ENCODE measurements at regions not wholly inside any gene's neighbourhood (a gene's known extent, or its start where the extent isn't known, plus 50 kb on each side); places are given as distances from the start of the nearest gene placed in this dataset.

DNA sequence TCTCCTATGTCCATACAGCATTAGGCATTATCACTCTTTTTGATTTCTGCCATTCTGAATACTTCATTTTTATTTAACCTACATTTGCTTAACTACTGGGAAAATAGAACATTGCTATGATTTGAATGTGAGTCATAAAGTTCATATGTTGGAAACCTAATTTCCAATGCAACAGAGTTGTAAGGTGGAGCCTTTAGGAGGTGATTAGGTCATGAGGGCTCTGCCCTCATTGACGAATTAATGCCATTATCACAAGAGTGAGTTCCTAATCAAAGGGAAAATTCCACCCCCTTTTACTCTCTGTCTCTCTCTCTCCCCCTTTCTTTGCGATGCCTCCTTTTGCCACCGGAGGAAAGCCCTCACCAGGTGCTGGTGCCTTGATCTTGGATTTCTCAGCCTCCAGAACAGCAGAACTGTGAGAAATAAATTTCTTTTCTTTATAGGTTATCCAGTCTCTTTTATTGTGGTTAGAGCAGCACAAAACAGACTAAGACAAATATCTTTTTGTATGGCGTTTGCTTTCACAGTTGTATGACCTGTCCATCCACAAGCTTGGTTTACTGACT is 180.1 kb upstream of the ARID2 start:
- DNase-seq = no peak

DNA sequence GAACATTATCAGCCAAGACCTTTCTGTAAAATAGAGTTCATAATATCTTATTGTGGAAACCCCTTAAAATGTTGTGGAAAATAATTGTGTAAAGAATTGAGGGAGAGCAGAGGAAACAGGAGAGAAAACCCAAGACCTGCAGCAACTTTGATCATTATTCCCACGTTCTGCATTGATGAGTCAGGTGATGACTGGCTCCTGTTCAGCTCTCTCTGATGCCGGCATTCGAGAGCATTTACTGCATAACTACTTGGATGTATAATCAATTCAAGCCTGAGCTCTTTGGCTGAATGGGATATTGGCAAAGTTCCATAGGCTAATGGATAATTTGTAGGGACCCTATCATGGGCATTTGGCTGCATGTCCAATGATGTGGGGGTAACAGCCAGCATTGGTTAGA is 176.3 kb upstream of the ARID2 start:
- DNase-seq = no peak

DNA sequence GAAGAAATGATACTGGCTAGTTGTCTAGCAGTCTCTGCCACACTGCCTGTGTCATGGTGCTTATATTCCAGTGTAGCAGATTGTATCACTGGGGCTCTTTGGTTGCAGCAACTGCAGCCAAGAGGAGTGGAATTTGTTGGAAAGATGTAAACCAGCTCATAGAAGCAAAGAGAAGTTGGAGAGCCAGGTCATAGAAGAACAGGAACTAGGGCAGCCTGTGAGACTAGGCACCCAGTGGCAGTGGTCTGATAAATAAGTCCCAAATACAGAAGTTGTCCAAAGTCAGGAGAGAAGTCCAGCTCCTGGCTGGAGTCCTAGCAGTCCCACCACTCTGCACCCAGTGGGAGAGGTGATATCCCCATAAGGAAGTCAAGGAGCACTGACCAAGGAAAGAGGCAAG is 172.5 kb upstream of the ARID2 start:
- no peak for DNase-seq

DNA sequence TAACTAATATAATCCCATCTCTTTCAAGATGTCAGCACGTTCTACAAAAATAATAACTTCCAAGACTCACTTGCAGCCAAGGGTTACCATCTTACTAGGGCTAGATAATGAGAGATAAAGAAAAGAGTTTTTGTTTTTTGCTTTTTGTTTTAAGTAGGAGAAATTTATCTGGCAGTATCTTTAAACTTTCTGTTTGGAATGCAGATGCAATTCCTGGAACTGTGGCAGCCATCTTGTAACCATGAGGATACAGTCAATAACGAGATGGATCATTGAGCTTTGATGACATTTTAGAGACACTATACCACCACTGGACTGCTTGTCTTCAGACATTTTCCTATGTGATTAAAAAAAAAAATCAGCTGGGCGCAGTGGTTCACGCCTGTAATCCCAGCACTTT is 171.2 kb upstream of the ARID2 start:
- no peak for DNase-seq

DNA sequence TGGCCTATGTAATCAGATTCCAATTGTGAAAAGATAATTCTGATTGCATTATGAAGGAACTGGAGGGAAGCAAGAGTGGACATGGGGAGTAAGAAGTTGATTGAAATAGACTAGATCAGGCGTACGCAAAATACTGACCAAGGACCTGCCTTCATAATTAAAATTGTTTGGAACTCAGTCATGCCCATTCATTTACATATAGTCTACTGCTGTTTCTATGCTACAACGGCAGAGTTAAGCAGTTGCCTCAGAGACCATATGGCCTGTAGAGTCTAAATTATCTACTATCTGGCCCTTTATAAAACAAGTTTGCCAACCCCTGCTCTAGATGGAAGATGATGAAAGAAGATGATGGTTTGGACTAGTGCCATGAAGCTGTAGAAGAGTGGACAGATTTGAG is 170.0 kb upstream of the ARID2 start:
- no peak for DNase-seq

DNA sequence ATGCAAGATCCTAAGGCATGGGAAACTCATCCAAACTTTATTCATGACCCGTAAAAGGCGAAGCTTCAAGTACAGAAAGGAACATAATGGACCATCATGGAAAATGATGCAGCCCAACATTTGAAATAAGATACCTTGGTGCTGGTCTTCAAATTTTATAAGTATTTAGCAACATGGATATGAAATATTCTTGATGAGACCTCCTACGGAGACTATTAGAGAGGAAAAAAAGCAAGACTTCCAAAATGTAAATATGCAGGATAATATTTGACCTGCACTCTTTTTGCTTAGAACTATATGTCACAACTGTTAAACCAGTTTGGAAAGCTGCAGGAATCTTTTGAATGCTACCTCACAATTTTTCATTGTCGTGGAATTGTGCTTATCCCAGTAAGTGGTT is 168.8 kb upstream of the ARID2 start:
- no peak for DNase-seq

DNA sequence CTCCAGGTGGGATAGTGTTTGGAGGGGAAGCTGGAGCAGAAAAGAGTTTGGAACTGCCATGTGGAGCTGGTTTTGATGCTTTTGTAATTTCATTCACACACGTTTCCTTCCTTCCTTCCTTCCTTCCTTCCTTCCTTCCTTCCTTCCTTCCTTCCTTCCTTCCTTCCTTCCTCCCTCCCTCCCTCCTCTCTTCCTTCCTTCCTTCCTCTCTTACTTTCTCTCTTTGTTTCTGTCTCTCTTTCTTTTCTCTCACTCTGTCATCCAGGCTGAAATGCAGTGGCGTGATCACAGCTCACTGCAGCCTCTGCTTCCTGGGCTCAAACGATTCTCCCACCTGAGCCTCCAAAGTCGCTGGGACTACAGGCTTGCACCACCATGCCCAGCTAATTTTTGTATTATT is 168.0 kb upstream of the ARID2 start:
- no peak for DNase-seq

DNA sequence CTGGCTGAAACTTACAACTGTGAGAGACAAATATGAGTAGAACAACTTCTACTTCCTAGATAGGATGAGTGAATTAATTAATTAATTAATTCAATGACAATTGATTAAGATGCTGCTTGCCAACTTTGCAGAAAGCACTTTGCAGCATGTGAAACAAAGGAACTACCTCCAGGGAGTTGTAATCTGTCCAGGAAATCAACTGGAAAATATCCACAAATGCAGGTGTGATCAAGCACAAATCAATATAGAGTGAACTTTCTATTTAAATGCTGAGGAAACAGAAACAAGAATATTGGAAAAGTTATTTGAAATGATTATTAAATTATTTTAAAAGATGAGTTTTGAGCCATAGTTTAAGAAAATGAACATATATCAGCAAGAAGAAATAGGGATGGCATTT is 163.9 kb upstream of the ARID2 start:
- DNase-seq = no peak

DNA sequence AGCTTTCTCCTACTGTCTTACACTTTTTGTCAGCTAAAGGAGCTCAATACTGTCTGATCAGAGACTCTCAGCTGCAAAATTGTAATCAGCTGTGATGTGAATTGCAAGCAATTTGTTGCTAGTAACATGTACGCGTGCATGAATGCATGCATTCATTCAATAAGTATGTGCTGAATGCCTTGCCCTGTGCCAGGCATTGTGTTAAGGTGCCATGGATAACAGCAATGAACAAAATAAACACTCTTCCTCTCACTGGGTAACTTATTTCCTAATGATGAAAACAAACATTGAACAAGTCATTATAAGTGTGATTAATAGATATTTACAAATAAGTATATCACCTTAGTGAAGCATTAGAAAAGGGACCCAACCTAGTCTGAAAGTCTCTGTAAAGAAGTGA is 163.2 kb upstream of the ARID2 start:
- no peak for DNase-seq

DNA sequence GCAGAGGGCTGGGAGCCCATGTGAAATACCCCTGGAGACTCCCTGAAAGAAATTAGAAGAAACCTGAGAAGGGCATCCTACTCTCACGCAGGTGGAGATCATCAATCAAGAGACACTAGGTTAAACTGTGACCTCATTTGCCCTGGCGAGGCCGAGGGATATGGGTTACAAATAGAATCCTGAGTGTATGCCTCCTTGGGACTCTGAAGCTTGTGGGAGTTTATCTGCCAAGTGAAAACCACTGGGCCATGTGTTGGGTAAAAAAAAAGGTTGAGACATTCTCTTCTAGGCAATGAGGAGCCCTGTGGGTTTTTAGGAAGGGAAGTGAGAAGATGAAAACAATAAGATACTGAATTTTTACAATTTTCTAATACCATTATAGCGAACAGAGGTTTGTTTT is 160.7 kb upstream of the ARID2 start:
- DNase-seq = no peak

DNA sequence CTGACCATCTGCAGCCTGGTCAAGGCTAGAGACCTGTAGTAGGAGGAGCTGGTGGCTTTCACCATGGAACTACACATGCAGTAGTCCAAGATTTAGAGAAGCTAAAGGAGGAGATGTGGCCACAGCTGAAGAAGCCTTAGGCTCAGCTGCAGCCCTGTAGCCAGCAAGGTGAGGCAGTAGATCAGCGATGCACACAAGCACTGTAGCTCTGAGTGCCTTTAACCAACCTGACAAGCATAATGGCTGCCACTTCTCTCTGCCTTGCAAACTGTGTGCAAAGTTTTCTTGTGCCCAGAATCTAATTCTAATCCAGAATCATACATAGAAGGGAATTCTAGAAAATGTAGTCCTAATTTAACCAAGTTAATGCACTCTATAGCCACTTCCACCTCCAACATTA is 159.0 kb upstream of the ARID2 start:
- DNase-seq = no peak

DNA sequence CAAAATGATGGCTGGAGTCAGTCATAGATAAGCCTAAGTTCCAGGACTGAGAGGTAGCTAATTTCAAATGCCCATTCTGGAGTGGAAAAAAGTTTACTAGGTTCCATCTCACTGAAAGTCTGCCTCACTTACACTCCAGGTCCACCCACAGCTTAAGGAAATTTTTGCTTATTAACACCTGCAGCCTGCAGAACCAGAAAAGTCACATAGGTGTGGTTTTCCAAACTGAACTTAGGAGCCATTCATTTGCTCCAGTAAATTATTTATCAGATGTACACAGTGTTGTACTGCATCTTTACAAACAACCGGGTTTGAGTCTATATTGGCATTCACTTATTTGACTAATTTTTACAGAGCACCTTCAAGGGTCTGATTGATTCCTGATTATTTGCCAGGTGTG is 157.4 kb upstream of the ARID2 start:
- no peak for DNase-seq

DNA sequence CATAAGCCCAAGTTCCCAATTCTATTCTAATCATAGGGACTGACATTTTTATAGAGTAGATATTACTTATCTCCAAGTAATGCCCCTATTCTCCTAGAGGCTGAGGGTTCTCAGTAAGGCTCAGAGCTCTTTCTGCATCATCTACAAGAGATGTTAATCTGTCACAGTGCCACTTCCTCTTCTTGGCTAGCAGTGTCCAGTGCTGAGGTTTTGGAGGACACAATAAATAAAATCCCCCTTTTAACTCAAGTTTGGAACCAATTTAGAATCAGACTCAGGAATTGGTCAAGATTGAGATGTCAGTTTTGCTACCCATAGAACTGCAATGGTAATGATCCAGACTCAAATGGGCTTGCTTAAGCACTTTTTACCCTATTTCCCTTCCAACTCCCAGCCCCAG is 154.1 kb upstream of the ARID2 start:
- DNase-seq = no peak

DNA sequence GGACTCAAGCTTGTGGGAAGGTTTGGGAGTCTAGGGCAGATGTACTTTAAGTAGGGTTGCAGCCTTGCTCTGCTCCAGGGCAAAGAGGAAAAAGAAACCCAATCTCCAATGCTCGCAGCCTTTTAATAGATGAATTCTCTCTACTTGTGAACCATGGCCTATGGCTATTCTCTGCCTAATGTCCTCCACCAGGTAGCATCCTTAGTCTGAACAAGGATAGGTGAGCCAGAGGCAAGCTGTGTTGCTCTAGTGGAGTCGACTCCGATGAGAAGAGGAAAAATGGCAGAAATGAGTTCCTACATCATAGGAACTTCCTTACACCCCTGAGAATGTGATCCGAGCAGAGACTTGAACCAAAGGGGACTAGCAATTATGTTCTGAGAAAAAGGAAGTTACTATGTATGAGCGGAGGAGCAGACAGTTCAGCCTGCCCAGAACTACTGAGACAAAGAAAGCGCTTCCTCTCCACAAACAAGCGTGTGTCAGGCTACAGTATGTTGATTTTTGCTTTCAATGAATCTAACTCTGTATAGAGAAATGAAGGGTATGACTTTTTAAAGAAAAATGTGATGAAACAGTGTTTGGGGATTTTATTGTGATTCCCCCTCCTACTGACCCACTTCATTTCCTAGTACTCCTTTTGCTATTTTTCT is 153.6 kb upstream of the ARID2 start:
- no peak for DNase-seq

DNA sequence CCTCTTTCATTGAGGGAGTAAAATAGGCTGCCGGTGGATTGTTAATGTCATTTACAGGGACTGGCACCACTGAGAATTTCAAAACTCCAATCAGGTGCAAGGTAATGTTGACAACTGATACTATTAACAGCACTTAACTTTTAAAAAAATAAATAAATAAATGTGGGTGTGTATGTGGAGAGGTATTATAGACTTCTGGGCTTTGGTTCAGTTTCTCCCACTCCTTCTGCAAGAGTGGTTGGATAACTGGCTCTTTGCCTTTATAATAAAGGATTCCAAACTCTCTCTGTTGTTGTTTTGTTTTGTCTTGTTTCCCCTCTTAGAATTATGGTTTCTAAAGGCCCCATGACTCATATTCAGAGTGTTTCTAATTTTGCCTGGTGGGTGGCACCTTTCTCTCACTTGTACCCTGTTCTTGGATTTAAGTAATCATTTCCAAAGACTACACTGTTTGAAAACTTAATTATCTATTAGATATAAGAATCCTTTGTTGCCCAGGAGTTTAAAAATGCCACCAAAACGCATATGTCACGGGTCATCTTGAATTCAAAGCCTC is 151.6 kb upstream of the ARID2 start:
- no peak for DNase-seq

DNA sequence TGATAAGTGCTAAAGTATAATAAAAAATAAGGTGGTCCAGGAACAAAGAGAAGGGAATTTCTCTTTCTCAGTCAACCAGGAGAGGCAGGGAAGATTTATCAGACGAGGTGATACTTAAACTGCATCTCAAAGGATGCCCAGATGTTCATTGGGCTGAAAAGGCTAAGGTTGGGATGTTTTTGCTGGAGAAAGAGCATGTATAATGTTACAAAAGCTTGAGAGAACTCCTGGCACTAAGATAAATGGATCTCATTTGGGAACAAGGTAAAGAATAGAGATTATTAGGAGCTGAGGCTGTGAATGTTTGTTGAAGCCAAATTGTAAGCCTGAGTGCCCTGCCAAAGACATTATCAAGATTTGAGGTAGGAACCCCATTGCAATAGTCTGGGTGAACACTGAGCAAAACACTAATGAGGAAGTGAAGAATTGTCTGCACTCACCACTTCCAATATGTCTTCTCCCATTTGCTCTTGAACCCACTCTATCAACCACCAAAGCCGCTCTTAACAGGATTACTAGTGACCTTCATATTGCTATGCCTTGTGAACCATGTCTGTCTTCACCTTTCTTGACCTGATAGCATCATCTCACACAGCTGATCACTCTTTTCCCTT is 149.0 kb upstream of the ARID2 start:
- DNase-seq = no peak

DNA sequence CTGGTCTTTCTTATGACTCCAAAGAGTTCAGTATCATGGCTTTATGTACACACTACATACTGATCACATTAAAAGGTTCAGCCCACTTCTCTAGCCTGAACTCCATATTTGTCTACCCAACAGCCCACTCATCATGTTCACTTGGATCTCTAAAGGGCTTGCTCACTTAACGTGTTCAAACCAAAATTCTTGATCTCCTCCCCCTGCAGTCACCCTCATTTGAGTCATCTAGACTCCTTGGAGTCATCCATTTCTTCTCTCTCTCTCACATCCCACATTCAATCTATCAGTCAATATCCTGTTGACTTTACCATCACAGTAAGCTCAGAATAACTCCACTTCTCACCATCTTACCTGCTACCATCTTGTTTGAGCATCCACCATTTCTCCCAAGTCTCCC is 148.4 kb upstream of the ARID2 start:
- no peak for DNase-seq

DNA sequence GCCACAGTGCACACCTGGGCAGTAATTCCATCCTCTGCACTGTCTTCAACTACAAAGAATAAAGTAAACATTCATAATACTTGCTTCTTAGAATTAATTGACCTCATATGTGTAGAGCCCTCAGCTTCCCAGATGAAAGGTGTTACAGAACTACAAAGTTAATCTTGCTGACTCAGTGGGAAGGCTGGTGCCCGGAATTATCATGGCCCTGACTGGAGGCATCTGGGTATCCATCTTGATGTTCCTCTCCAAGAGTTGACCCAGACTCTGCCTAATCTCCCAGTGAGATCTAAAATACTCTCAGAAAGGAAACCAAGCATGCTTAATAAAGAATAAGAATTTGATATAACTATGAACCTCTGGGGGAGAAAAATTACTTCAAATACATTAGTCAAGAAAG is 147.0 kb upstream of the ARID2 start:
- DNase-seq = no peak

DNA sequence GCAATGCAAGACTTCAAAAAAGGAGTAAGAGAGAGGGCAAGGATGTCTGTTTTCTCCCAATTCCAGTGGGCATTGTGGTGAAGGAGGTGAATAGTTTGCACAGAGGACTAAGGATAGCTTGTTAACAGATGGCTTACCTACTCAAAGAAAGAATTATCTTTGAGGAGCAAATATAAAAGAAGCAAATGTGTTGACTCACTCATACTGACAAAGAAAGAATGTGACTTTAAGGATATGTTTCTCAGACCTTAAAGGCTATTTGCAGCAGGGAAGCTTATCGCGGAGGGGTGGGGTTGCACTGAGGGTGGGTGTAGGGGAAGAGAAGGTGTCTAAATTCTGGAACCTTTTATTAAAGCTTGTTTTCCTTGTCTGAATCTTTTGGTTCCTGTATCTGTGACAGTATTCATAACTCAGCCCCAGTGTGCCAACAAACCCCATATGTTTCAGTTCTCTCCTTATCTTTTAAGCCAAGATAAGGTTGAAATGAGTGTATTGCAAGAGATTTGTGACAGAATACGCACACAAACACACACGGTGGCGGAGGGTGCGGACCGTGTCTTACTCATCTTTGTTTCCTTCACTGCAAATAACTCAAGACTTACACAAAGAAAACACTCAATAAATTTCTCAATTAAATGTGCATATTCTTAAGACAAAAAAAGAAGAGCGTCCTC is 146.4 kb upstream of the ARID2 start:
- DNase-seq = no peak

DNA sequence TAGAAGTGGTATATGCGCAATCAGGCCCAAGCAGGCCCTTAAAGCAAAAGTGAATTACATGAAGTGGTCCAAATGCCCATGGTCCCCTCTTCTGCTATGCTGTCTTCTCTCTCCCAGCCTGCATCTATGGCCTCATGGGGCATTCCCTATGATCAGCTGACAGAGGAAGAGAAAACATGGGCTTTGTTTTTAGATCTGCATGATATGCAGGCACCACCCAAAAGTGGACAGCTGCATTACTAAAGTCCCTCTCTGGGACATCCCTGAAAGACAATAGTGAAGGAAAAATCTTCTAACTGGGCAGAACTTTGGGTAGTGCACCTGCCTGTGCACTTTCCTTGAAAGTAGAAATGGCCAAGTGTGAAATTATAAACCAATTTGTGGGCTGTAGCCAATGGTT is 145.2 kb upstream of the ARID2 start:
- no peak for DNase-seq

DNA sequence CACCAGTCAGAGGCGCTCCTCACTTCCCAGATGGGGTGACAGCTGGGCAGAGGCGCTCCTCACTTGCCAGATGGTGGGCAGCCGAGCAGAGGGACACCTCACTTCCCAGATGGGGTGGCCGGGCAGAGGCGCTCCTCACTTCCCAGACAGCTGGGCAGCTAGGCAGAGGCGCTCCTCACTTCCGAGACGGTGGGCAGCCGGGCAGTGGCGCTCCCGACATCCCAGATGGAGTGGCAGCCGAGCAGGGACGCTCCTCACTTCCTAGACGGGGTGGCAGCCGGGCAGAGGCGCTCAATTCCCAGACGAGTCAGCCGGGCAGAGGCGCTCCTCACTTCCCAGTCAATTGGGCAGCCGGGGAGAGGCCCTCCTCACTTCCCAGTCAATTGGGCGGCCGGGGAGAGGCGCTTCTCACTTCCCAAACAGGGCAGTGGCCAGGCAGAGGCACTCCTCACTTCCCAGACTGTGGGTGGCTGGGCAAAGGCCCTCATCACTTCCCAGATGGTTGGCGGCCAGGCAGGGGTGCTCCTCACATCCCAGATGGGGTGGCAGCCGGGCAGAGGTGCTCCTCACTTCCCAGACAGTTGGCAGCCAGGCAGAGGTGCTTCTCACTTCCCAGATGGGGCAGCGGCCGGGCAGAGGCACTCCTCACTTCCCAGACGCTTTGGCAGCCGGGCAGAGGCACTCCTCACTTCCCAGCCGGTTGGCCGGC is 143.8 kb upstream of the ARID2 start:
- no peak for DNase-seq

DNA sequence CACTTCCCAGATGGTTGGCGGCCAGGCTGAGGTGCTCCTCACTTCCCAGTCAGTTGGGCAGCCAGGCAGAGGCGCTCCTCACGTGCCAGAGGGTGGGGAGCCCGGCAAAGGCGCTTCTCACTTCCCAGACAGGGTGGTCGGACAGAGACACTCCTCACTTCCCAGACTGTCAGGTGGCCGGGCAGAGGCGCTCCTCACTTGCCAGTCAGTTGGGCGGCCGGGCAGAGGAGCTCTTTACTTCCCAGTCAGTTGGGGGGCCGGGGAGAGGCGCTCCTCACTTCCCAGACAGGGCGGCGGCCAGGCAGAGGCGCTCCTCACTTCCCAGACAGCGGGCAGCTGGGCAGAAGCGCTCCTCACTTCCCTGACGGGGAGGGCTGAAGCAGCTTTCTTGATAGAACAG is 143.0 kb upstream of the ARID2 start:
- no peak for DNase-seq

DNA sequence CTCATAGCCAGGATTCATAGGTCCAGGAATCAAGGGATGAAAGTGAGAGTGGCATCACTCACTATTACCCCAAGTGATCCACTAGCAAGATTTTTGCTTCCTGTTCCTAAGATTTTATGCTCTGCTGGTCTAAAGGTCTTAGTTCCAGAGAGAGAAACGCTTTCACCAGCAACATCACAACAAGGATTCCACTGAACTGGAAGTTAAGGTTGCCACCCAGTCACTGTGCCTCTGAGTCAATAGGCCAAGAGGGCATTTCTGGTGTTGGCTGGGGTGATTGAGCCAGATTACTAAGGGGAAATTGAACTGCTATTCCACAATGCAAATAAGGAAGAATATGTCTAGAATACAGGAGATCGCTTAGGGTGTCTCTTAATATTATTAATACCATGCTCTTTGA is 142.5 kb upstream of the ARID2 start:
- DNase-seq = no peak
